Type B pancreatic cell (in vitro differentiated cells): ENCODE measurements at regions not wholly inside any gene's neighbourhood (a gene's known extent, or its start where the extent isn't known, plus 50 kb on each side); places are given as distances from the start of the nearest gene placed in this dataset.

Source experiments
- DNase-seq: peaks from one replicate; pipeline ENCODE4 v3.0.0; 2021; ENCODE audit warnings: mixed read lengths; ENCODE audit not compliant: unreplicated experiment; ENCODE audit errors: extremely low spot score
- H3K27ac Mint-ChIP-seq: 2 replicates; pipeline ENCODE4 v1.8.0; 2021; ENCODE audit warnings: mild to moderate bottlenecking, mixed read lengths
- H3K27me3 Mint-ChIP-seq: 2 replicates; pipeline ENCODE4 v1.8.0; 2021; ENCODE audit warnings: mixed read lengths
- H3K36me3 Mint-ChIP-seq: 2 replicates; pipeline ENCODE4 v1.8.0; 2021; ENCODE audit warnings: mixed read lengths
- H3K4me1 Mint-ChIP-seq: one replicate; pipeline ENCODE4 v1.8.0; 2021; ENCODE audit warnings: mixed read lengths; ENCODE audit not compliant: unreplicated experiment
- H3K4me3 Mint-ChIP-seq: 2 replicates; pipeline ENCODE4 v1.8.0; 2021; ENCODE audit warnings: mild to moderate bottlenecking, mixed read lengths
- H3K9me3 Mint-ChIP-seq: 2 replicates; pipeline ENCODE4 v1.8.0; 2021; ENCODE audit warnings: mixed read lengths
- CTCF ChIP-seq: fragments of 200-600 bp; sonication (generic); conservative IDR thresholded peaks from 2 replicates; pipeline ENCODE4 v1.5.0; 2021; ENCODE audit warnings: antibody characterized with exemption, mild to moderate bottlenecking

DNA sequence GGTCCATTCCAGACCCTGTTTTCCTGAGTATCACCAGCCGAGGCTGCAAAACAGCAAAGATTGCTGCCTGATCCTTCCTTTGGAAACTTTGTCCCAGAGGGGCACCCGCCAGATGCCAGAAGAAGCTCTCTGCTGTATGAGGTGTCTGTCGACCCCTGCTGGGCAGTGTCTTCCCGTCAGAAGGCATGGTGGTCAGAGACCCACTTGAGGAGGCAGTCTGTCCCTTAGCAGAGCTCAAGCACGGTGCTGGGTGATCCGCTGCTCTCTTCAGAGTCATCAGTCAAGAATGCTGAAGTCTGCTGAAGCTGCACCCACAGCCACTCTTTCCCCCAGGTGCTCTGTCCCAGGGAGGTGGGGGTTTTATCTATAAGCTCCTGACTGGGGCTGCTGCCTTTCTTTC is 1121.2 kb downstream of the NSUN3 start:
- H3K4me3 Mint-ChIP-seq = no peak overlapping the region
- DNase-seq = no peak
- H3K4me1 Mint-ChIP-seq = no peaks in the 10 kb centered on the region
- no peak for TF ChIP-seq CTCF
- no peak overlapping the region for H3K27ac Mint-ChIP-seq
- H3K9me3 Mint-ChIP-seq = peaks cover 11% of the 10 kb centered on the region
- no peaks in the 10 kb centered on the region for H3K36me3 Mint-ChIP-seq
- no peaks in the 10 kb centered on the region for H3K27me3 Mint-ChIP-seq

GRCh38 chr3:95189348-95189747 is 1126.5 kb downstream of the NSUN3 start:
- Mint-ChIP-seq H3K4me1 (no peaks in the 10 kb centered on the region), H3K36me3 (no peaks in the 10 kb centered on the region), H3K4me3 (no peak overlapping the region), H3K27me3 (no peaks in the 10 kb centered on the region), H3K9me3 (no peaks in the 10 kb centered on the region), H3K27ac (no peak overlapping the region)
- no peak for DNase-seq
- TF ChIP-seq CTCF = no peak

DNA sequence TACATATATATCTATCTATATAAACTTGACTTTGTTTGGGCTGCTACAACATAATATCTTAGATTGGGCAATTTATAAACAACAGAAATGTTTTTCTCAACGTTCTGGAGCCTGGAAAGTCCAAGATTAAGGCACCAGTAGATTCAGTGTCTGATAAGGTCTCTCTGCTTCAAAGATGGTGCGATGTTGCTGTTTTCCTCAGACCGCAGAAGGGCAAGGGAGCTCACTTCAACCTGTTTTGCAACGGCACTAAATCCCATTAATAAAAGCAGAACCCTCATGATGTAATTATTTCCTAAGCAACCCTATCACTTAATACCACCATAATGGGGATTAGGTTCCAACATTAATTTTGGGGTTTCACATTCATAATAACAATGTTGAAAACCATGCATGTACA is 1134.8 kb downstream of the NSUN3 start:
- Mint-ChIP-seq H3K27me3 (no peaks in the 10 kb centered on the region), H3K4me1 (no peaks in the 10 kb centered on the region), H3K27ac (no peak overlapping the region), H3K4me3 (no peak overlapping the region), H3K9me3 (no peaks in the 10 kb centered on the region), H3K36me3 (no peaks in the 10 kb centered on the region)
- no peak for TF ChIP-seq CTCF
- DNase-seq = no peak

- no peaks in the 10 kb centered on the region for H3K36me3 Mint-ChIP-seq
- no peaks in the 10 kb centered on the region for H3K4me1 Mint-ChIP-seq
- DNase-seq = no peak
- TF ChIP-seq CTCF = no peak
- H3K27ac Mint-ChIP-seq = no peak overlapping the region
- no peaks in the 10 kb centered on the region for H3K27me3 Mint-ChIP-seq
- H3K9me3 Mint-ChIP-seq = no peaks in the 10 kb centered on the region
- no peak overlapping the region for H3K4me3 Mint-ChIP-seq
These were observed 1137.5 kb downstream of the NSUN3 start for GRCh38 chr3:95200384-95200783.

DNA sequence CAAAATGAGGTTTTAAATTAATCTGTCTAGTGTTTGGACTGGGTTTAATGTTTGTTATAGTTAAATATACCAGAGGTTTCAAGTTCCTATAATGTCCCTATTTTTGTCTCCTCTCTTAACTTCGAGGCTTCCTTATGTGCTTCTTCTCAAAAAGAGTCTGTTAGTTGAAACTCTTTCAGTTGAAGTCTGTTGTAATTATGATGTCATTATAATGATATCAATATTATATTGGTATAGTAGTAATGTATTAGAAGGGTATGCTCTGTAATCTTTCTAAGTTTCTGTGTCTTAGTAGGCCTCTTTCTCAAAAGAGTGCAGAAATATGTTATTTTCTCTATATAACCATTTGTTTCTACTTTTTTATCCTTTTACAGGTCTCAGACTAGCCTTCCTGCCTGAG is 1148.0 kb downstream of the NSUN3 start:
- no peak for TF ChIP-seq CTCF
- Mint-ChIP-seq H3K4me3 (no peak overlapping the region), H3K9me3 (peaks cover 3% of the 10 kb centered on the region), H3K4me1 (no peaks in the 10 kb centered on the region), H3K27me3 (no peaks in the 10 kb centered on the region), H3K36me3 (no peaks in the 10 kb centered on the region), H3K27ac (no peak overlapping the region)
- DNase-seq = no peak

- TF ChIP-seq CTCF = no peak
- H3K9me3 Mint-ChIP-seq = peaks cover 3% of the 10 kb centered on the region
- H3K27me3 Mint-ChIP-seq = no peaks in the 10 kb centered on the region
- H3K36me3 Mint-ChIP-seq = no peaks in the 10 kb centered on the region
- no peak overlapping the region for H3K27ac Mint-ChIP-seq
- no peaks in the 10 kb centered on the region for H3K4me1 Mint-ChIP-seq
- no peak overlapping the region for H3K4me3 Mint-ChIP-seq
- no peak for DNase-seq
These were observed 1149.3 kb downstream of the NSUN3 start for GRCh38 chr3:95212117-95212516.
